ENCODE measurements at regions not wholly inside any gene's neighbourhood (a gene's known extent, or its start where the extent isn't known, plus 50 kb on each side); places are given as distances from the start of the nearest gene placed in this dataset.

- no peak overlapping the region for H3K4me3 ChIP-seq (ENCODE audit: low read length)
- H3K27me3 ChIP-seq (ENCODE audit: control insufficient read depth, insufficient read depth, low read length): no peaks in the 10 kb centered on the region
- DNase-seq: no peak
- H3K9me3 ChIP-seq (ENCODE audit: control insufficient read depth, low read depth, low read length): peaks cover 11% of the 10 kb centered on the region
- no peaks in the 10 kb centered on the region for H3K36me3 ChIP-seq (ENCODE audit: control insufficient read depth, insufficient read depth, low read length)
- H3K27ac ChIP-seq (ENCODE audit: low read length): no peak overlapping the region
- WGBS (ENCODE audit: insufficient coverage, low lambda C conversion rate): no CpG with 5 or more reads among the region's 8 CpGs
- no peaks in the 10 kb centered on the region for H3K4me1 ChIP-seq (ENCODE audit: control insufficient read depth, insufficient read depth, low read length)
Observed at GRCh38 chr11:70027451-70027850, 50.7 kb upstream of the ANO1 start.

- Histone ChIP-seq H3K36me3 (ENCODE audit: control insufficient read depth, insufficient read depth, low read length) (no peaks in the 10 kb centered on the region), H3K9me3 (ENCODE audit: control insufficient read depth, low read depth, low read length) (peaks cover 11% of the 10 kb centered on the region), H3K4me3 (ENCODE audit: low read length) (no peak overlapping the region), H3K27me3 (ENCODE audit: control insufficient read depth, insufficient read depth, low read length) (no peaks in the 10 kb centered on the region), H3K4me1 (ENCODE audit: control insufficient read depth, insufficient read depth, low read length) (no peaks in the 10 kb centered on the region), H3K27ac (ENCODE audit: low read length) (no peak overlapping the region)
- no peak for DNase-seq
- no CpG with 5 or more reads among the region's 12 CpGs for WGBS (ENCODE audit: insufficient coverage, low lambda C conversion rate)
Observed at GRCh38 chr11:70028147-70028855, 49.8 kb upstream of the ANO1 start.

All from large intestine (tissue), 3 donors.